ENCODE measurements at regions not wholly inside any gene's neighbourhood (a gene's known extent, or its start where the extent isn't known, plus 50 kb on each side); places are given as distances from the start of the nearest gene placed in this dataset.

DNA sequence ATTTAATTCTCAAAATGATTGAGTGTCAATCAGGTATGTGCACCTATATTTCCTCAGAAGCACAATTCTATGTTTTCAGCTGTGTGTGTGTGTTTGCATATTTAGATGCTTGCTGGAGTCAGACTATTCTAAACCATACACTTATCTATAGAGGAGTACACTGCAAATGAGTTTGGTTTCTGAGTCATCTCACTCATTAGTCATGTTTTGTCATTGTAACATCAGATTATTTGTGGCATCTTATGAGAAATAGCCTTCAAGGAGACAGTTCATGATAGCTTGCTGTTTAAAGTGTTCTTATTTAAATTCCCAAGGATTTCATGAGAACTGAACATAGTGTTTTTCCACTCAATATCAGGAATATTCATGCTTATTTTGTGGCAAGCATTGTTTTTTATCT, 535.1 kb downstream of the NLGN4Y start:
- Histone ChIP-seq H3K27ac (ENCODE audit: insufficient read depth in 1 of 2, low read depth in 1 of 2, low read length in 2 of 2, poor library complexity in 1 of 2, severe bottlenecking in 2 of 2) (no peak overlapping the region), H3K4me1 (ENCODE audit: control extremely low read depth in 1 of 4, control insufficient read depth in 4 of 4, insufficient read depth in 4 of 4, low read length in 3 of 4) (no peaks in the 10 kb centered on the region), H3K27me3 (replicated peaks in 2 of 5; ENCODE audit: control insufficient read depth in 4 of 5, insufficient read depth in 5 of 5, low read length in 4 of 5) (no peaks in the 10 kb centered on the region), H3K9me3 (ENCODE audit: control extremely low read depth in 1 of 5, control insufficient read depth in 4 of 5, insufficient read depth in 2 of 5, low read depth in 1 of 5, low read length in 4 of 5) (no peaks in the 10 kb centered on the region), H3K4me3 (ENCODE audit: control insufficient read depth in 1 of 7, extremely low read depth in 1 of 7, insufficient read depth in 4 of 7, low read depth in 2 of 7, low read length in 6 of 7) (no peak overlapping the region), H3K36me3 (ENCODE audit: control insufficient read depth in 4 of 4, insufficient read depth in 4 of 4, low read length in 3 of 4) (no peaks in the 10 kb centered on the region)
- ChIA-PET CTCF (no interaction called here), POLR2A (no interaction called here)
- no peak for DNase-seq

DNA sequence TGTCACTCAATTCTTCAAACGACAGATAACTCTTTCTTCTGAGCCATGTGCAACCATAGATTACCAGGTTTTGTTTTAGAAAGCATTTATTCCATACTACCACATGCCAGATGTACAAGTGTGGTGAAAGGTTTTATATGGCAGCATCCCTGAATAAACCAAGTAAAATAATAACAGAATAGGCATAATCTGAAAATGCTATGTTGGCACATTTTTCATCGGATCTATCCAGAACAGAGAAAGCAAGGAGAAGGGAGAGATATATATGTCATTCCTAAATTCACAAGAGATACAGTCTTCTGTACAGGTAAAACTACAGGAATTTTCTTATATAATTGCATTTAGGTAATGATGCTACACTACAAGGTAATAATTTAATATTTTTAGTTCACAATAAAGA, 547.8 kb downstream of the NLGN4Y start:
- no peaks in the 10 kb centered on the region for H3K27me3 ChIP-seq (replicated peaks in 2 of 5; ENCODE audit: control insufficient read depth in 4 of 5, insufficient read depth in 5 of 5, low read length in 4 of 5)
- CTCF ChIA-PET = no interaction called here
- H3K27ac ChIP-seq (ENCODE audit: insufficient read depth in 1 of 2, low read depth in 1 of 2, low read length in 2 of 2, poor library complexity in 1 of 2, severe bottlenecking in 2 of 2) = no peak overlapping the region
- H3K36me3 ChIP-seq (ENCODE audit: control insufficient read depth in 4 of 4, insufficient read depth in 4 of 4, low read length in 3 of 4) = no peaks in the 10 kb centered on the region
- H3K4me1 ChIP-seq (ENCODE audit: control extremely low read depth in 1 of 4, control insufficient read depth in 4 of 4, insufficient read depth in 4 of 4, low read length in 3 of 4) = no peaks in the 10 kb centered on the region
- POLR2A ChIA-PET = no interaction called here
- no CpG with 5 or more reads among the region's 2 CpGs for WGBS (ENCODE audit: insufficient coverage)
- no peak for DNase-seq
- H3K4me3 ChIP-seq (ENCODE audit: control insufficient read depth in 1 of 7, extremely low read depth in 1 of 7, insufficient read depth in 4 of 7, low read depth in 2 of 7, low read length in 6 of 7) = no peak overlapping the region
- H3K9me3 ChIP-seq (ENCODE audit: control extremely low read depth in 1 of 5, control insufficient read depth in 4 of 5, insufficient read depth in 2 of 5, low read depth in 1 of 5, low read length in 4 of 5) = no peaks in the 10 kb centered on the region

DNA sequence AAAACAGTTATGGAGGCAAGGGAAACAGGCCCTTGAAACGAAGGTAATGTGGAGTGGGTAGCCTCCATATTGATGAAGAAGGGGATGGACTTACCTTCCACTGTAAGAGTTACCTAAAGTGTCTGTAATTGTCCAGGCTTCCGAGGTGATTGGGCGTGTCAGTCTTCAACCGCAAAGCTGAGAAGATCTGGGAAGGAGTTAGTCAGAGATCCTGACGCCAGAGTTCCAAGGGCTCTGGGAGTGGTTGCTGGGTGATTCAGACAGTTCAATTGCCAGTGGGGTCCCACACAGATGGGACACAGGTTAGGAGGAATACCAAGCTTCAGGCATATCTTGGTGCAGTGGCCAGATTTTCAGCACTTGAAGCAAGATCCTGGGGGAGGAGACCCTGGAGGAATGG, 577.0 kb downstream of the NLGN4Y start:
- ChIA-PET CTCF (interaction anchor here (0.6 kb wide), 1 partner anchor 21 kb away, joined by 4 read pairs; no protein-coding TSS in a partner anchor), POLR2A (no interaction called here)
- no CpG with 5 or more reads among the region's 5 CpGs for WGBS (ENCODE audit: insufficient coverage)
- Histone ChIP-seq H3K27me3 (replicated peaks in 2 of 5; ENCODE audit: control insufficient read depth in 4 of 5, insufficient read depth in 5 of 5, low read length in 4 of 5) (no peaks in the 10 kb centered on the region), H3K36me3 (ENCODE audit: control insufficient read depth in 4 of 4, insufficient read depth in 4 of 4, low read length in 3 of 4) (no peaks in the 10 kb centered on the region), H3K27ac (ENCODE audit: insufficient read depth in 1 of 2, low read depth in 1 of 2, low read length in 2 of 2, poor library complexity in 1 of 2, severe bottlenecking in 2 of 2) (no peak overlapping the region), H3K4me3 (ENCODE audit: control insufficient read depth in 1 of 7, extremely low read depth in 1 of 7, insufficient read depth in 4 of 7, low read depth in 2 of 7, low read length in 6 of 7) (no peak overlapping the region), H3K9me3 (ENCODE audit: control extremely low read depth in 1 of 5, control insufficient read depth in 4 of 5, insufficient read depth in 2 of 5, low read depth in 1 of 5, low read length in 4 of 5) (no peaks in the 10 kb centered on the region), H3K4me1 (ENCODE audit: control extremely low read depth in 1 of 4, control insufficient read depth in 4 of 4, insufficient read depth in 4 of 4, low read length in 3 of 4) (no peaks in the 10 kb centered on the region)
- no peak for DNase-seq

Data from common myeloid progenitor, CD34-positive (primary cell).